Heart right ventricle (tissue), 16 donors: ENCODE measurements at regions not wholly inside any gene's neighbourhood (a gene's known extent, or its start where the extent isn't known, plus 50 kb on each side); places are given as distances from the start of the nearest gene placed in this dataset.

Experiments
- ATAC-seq, 8 donors: fragments of 200-7000 bp; cut with Tn5 transposase; one replicate each; pipeline ENCODE4 v1.9.1; 2020; ENCODE audit warnings: mild to moderate bottlenecking in 8 of 8, moderate library complexity in 8 of 8, moderate number of reproducible peaks in 1 of 8
- DNase-seq, 2 donors: peaks; one replicate each; pipeline ENCODE4 v3.0.0-alpha.2; 2020
- H3K27ac ChIP-seq, 10 donors: fragments of 200-600 bp; sonication (generic) in 2 of 10; one replicate each; pipeline versions ENCODE4 v1.5.0 to v1.8.0; 2020 to 2022; ENCODE audit warnings: mild to moderate bottlenecking in 3 of 10
- H3K27me3 ChIP-seq, 7 donors: fragments of 200-600 bp; one replicate each; pipeline ENCODE4 v1.8.0; 2021 to 2022; ENCODE audit warnings: mild to moderate bottlenecking in 2 of 7
- H3K36me3 ChIP-seq, 9 donors: fragments of 200-600 bp; sonication (generic) in 1 of 9; one replicate each; pipeline versions ENCODE4 v1.5.0 to v1.8.0; 2020 to 2022; ENCODE audit warnings: mild to moderate bottlenecking in 2 of 9
- H3K4me1 ChIP-seq, 9 donors: fragments of 200-600 bp; sonication (generic) in 1 of 9; one replicate each; pipeline versions ENCODE4 v1.5.0 to v1.8.0; 2020 to 2022; ENCODE audit warnings: mild to moderate bottlenecking in 4 of 9
- H3K4me3 ChIP-seq, 10 donors: fragments of 200-600 bp; sonication (generic) in 2 of 10; one replicate each; pipeline versions ENCODE4 v1.5.0 to v1.8.0; 2020 to 2022; ENCODE audit warnings: mild to moderate bottlenecking in 7 of 10, moderate library complexity in 2 of 10
- H3K9me3 ChIP-seq, 11 donors: fragments of 200-600 bp in 10 of 11; sonication (generic) in 2 of 11; one replicate each; pipeline versions ENCODE4 v1.5.0 to v1.8.0; 2013 to 2022; ENCODE audit warnings: mild to moderate bottlenecking in 2 of 11, control low read depth in 1 of 11, moderate library complexity in 1 of 11
- CTCF ChIP-seq, 9 donors: fragments of 200-600 bp; sonication (generic) in 2 of 9; IDR thresholded peaks; one replicate each; pipeline versions ENCODE4 v1.5.0 to v1.8.0; 2021 to 2022; ENCODE audit warnings: antibody characterized with exemption in 9 of 9, mild to moderate bottlenecking in 5 of 9, moderate library complexity in 1 of 9
- WGBS, 2 donors: extraction: QIAGEN DNeasy Blood & Tissue Kit; methylation state at CpG; one replicate each; pipeline ENCODE4 v1.1.7; 2013; ENCODE audit warnings: inconsistent platforms in 1 of 2; 5-methylcytosine and 5-hydroxymethylcytosine counted together
- intact Hi-C, 10 donors: fragments of 100-400 bp; cut with DNase I; formaldehyde crosslinking; loops; one replicate each; pipeline versions ENCODE4 v1.11.1 to v1.14.2; 2022
- donor health status: Arrhythmogenic right ventricular cardiomyopathy.
- donor health status: ischemic (EF 13 %, LVEDD 7.1; RV severe dilation, severe dysfunction).
- donor health status: healthy with polysubstance abuse.
- donor health status: DM: no; HTN: yes; CAD: no.
- donor health status: DM: no; HTN: no; CAD: no.
- donor health status: ischemic (EF 25% LVEDD 6.9; RV normal size, moderate dysfunction).
- donor health status: ischemic (EF 25% LVEDD 5.7; RV mildly dilated, moderate dysfunction).
- donor health status: healthy.
- donor health status: DM: yes; HTN: yes; CAD: no.
- donor health status: Ischemic cardiomyopathy.
- donor health status: ischemic (EF 35%, LVEDD 5.7; RV mildly dilated, moderate dysfunction).
- donor health status: nonischemic (EF 11% LVEDD 7.7; RV severe dilation, severe dysfunction).
- donor health status: DM: yes; HTN: yes; CAD: no.
- donor health status: PGD.
- donor health status: ischemic (EF 29% LVEDD 5.4; RV normal size, mild dysfunction).
- donor health status: nonischemic (EF 23%, LVEDD 6.1; RV moderate dilation, normal function).

- H3K4me3 ChIP-seq, result no peak overlapping the region
- ATAC-seq, result no peak
- DNase-seq, result no peak
- H3K9me3 ChIP-seq, result no peaks in the 10 kb centered on the region
- no peaks in the 10 kb centered on the region for H3K36me3 ChIP-seq
- no peak for TF ChIP-seq CTCF (IDR thresholded peaks at IDR 0.05)
- no peak overlapping the region for H3K27ac ChIP-seq
- intact Hi-C loops, result no loop called here
- no peaks in the 10 kb centered on the region for H3K4me1 ChIP-seq
- H3K27me3 ChIP-seq, result no peaks in the 10 kb centered on the region
- 56 to 64% methylated on average over 2 of the region's 2 CpGs for WGBS, 2 donors
Measured at GRCh38 chr18:60950634-60951033, 382.6 kb upstream of the CDH20 start.

GRCh38 chr18:60951091-60951490 lies 382.1 kb upstream of the CDH20 start:
- WGBS, 2 donors, result 97 to 98% methylated on average over 2 of the region's 2 CpGs
- no peak for TF ChIP-seq CTCF (IDR thresholded peaks at IDR 0.05)
- no peak for DNase-seq
- no peak for ATAC-seq
- Histone ChIP-seq H3K4me3 (no peak overlapping the region), H3K36me3 (no peaks in the 10 kb centered on the region), H3K27ac (no peak overlapping the region), H3K27me3 (no peaks in the 10 kb centered on the region), H3K4me1 (no peaks in the 10 kb centered on the region), H3K9me3 (no peaks in the 10 kb centered on the region)
- intact Hi-C loops, result no loop called here

GRCh38 chr18:60962625-60963024 lies 370.6 kb upstream of the CDH20 start:
- WGBS, 2 donors, result 76 to 79% methylated on average over 2 of the region's 2 CpGs
- no peak overlapping the region for H3K4me3 ChIP-seq

GRCh38 chr18:60965856-60966255 lies 367.4 kb upstream of the CDH20 start:
- Histone ChIP-seq H3K4me3 (no peak overlapping the region), H3K27me3 (no peaks in the 10 kb centered on the region), H3K27ac (no peak overlapping the region), H3K36me3 (no peaks in the 10 kb centered on the region), H3K4me1 (peaks cover 0 to 9% (median 3%) of the 10 kb centered on the region in 9 donors), H3K9me3 (no peaks in the 10 kb centered on the region)
- ATAC-seq (no peak), DNase-seq (no peak)
- intact Hi-C loops, result no loop called here
- TF ChIP-seq CTCF (IDR thresholded peaks at IDR 0.05), result no peak

More at GRCh38 chr18:60962625-60963024, 370.6 kb upstream of the CDH20 start:
- H3K9me3 ChIP-seq, result no peaks in the 10 kb centered on the region
- intact Hi-C loops, result no loop called here
- no peak for DNase-seq
- no peaks in the 10 kb centered on the region for H3K36me3 ChIP-seq
- ATAC-seq, result peak in 7 of 8 donors; percentile 30 to 87 (median 55)
- H3K27ac ChIP-seq, result peak overlapping the region in 1 of 10 donors; percentile 18
- TF ChIP-seq CTCF (IDR thresholded peaks at IDR 0.05), result no peak
- H3K4me1 ChIP-seq, result peaks cover 0 to 9% (median 3%) of the 10 kb centered on the region in 9 donors
- no peaks in the 10 kb centered on the region for H3K27me3 ChIP-seq
